ENCODE measurements at regions not wholly inside any gene's neighbourhood (a gene's known extent, or its start where the extent isn't known, plus 50 kb on each side); places are given as distances from the start of the nearest gene placed in this dataset.

- WGBS, 3 donors, result 67 to 77% (median 70%) methylated on average over 4 of the region's 4 CpGs
- DNase-seq (no peak), FAIRE-seq (no peak)
- Histone ChIP-seq H3K36me3 (ENCODE audit: control insufficient read depth in 3 of 3, insufficient read depth in 2 of 3, low read depth in 1 of 3, low read length in 3 of 3) (no peaks in the 10 kb centered on the region), H3K9me3 (ENCODE audit: control insufficient read depth in 2 of 2, insufficient read depth in 1 of 2, low read depth in 1 of 2, low read length in 1 of 2) (no peaks in the 10 kb centered on the region), H3K4me3 (ENCODE audit: low read depth in 1 of 3, low read length in 3 of 3) (no peak overlapping the region), H3K27me3 (ENCODE audit: control insufficient read depth in 3 of 3, insufficient read depth in 3 of 3, low read length in 3 of 3) (no peaks in the 10 kb centered on the region), H3K27ac (ENCODE audit: low read depth in 1 of 3, low read length in 2 of 3) (no peak overlapping the region), H3K4me1 (ENCODE audit: control insufficient read depth in 3 of 3, insufficient read depth in 2 of 3, low read depth in 1 of 3, low read length in 2 of 3) (no peaks in the 10 kb centered on the region)
Observed at GRCh38 chr13:88183440-88183839, 512.3 kb downstream of the SLITRK5 start.

- no peak overlapping the region for H3K4me3 ChIP-seq (ENCODE audit: low read depth in 1 of 3, low read length in 3 of 3)
- H3K36me3 ChIP-seq (ENCODE audit: control insufficient read depth in 3 of 3, insufficient read depth in 2 of 3, low read depth in 1 of 3, low read length in 3 of 3), result no peaks in the 10 kb centered on the region
- H3K27ac ChIP-seq (ENCODE audit: low read depth in 1 of 3, low read length in 2 of 3), result no peak overlapping the region
- 82 to 89% (median 89%) methylated on average over 3 of the region's 3 CpGs for WGBS, 3 donors
- H3K9me3 ChIP-seq (ENCODE audit: control insufficient read depth in 2 of 2, insufficient read depth in 1 of 2, low read depth in 1 of 2, low read length in 1 of 2), result no peaks in the 10 kb centered on the region
- no peak for FAIRE-seq
- DNase-seq, result no peak
- no peaks in the 10 kb centered on the region for H3K27me3 ChIP-seq (ENCODE audit: control insufficient read depth in 3 of 3, insufficient read depth in 3 of 3, low read length in 3 of 3)
- H3K4me1 ChIP-seq (ENCODE audit: control insufficient read depth in 3 of 3, insufficient read depth in 2 of 3, low read depth in 1 of 3, low read length in 2 of 3), result no peaks in the 10 kb centered on the region
Observed at GRCh38 chr13:88188986-88189385, 517.8 kb downstream of the SLITRK5 start.

- no peaks in the 10 kb centered on the region for H3K27me3 ChIP-seq (ENCODE audit: control insufficient read depth in 3 of 3, insufficient read depth in 3 of 3, low read length in 3 of 3)
- no peaks in the 10 kb centered on the region for H3K36me3 ChIP-seq (ENCODE audit: control insufficient read depth in 3 of 3, insufficient read depth in 2 of 3, low read depth in 1 of 3, low read length in 3 of 3)
- H3K4me1 ChIP-seq (ENCODE audit: control insufficient read depth in 3 of 3, insufficient read depth in 2 of 3, low read depth in 1 of 3, low read length in 2 of 3), result no peaks in the 10 kb centered on the region
- 74 to 77% (median 76%) methylated on average over 2 of the region's 2 CpGs for WGBS, 3 donors
- no peak overlapping the region for H3K27ac ChIP-seq (ENCODE audit: low read depth in 1 of 3, low read length in 2 of 3)
- H3K9me3 ChIP-seq (ENCODE audit: control insufficient read depth in 2 of 2, insufficient read depth in 1 of 2, low read depth in 1 of 2, low read length in 1 of 2), result no peaks in the 10 kb centered on the region
- DNase-seq (no peak), FAIRE-seq (no peak)
- no peak overlapping the region for H3K4me3 ChIP-seq (ENCODE audit: low read depth in 1 of 3, low read length in 3 of 3)
Observed at GRCh38 chr13:88189728-88190127, 518.6 kb downstream of the SLITRK5 start.

GRCh38 chr13:88196106-88196505 is 524.9 kb downstream of the SLITRK5 start:
- H3K4me3 ChIP-seq (ENCODE audit: low read depth in 1 of 3, low read length in 3 of 3), result no peak overlapping the region
- FAIRE-seq, result no peak
- no peak overlapping the region for H3K27ac ChIP-seq (ENCODE audit: low read depth in 1 of 3, low read length in 2 of 3)
- WGBS, 3 donors, result 54 to 81% (median 58%) methylated on average over 3 of the region's 3 CpGs
- H3K27me3 ChIP-seq (ENCODE audit: control insufficient read depth in 3 of 3, insufficient read depth in 3 of 3, low read length in 3 of 3), result no peaks in the 10 kb centered on the region
- DNase-seq, result no peak
- H3K4me1 ChIP-seq (ENCODE audit: control insufficient read depth in 3 of 3, insufficient read depth in 2 of 3, low read depth in 1 of 3, low read length in 2 of 3), result no peaks in the 10 kb centered on the region
- no peaks in the 10 kb centered on the region for H3K36me3 ChIP-seq (ENCODE audit: control insufficient read depth in 3 of 3, insufficient read depth in 2 of 3, low read depth in 1 of 3, low read length in 3 of 3)
- peaks cover 0 to 4% of the 10 kb centered on the region in 2 donors for H3K9me3 ChIP-seq (ENCODE audit: control insufficient read depth in 2 of 2, insufficient read depth in 1 of 2, low read depth in 1 of 2, low read length in 1 of 2)

GRCh38 chr13:88217372-88217771 is 546.2 kb downstream of the SLITRK5 start:
- WGBS, 3 donors, result 75 to 79% (median 76%) methylated on average over 6 of the region's 6 CpGs
- Histone ChIP-seq H3K4me1 (ENCODE audit: control insufficient read depth in 3 of 3, insufficient read depth in 2 of 3, low read depth in 1 of 3, low read length in 2 of 3) (no peaks in the 10 kb centered on the region), H3K36me3 (ENCODE audit: control insufficient read depth in 3 of 3, insufficient read depth in 2 of 3, low read depth in 1 of 3, low read length in 3 of 3) (no peaks in the 10 kb centered on the region), H3K27me3 (ENCODE audit: control insufficient read depth in 3 of 3, insufficient read depth in 3 of 3, low read length in 3 of 3) (no peaks in the 10 kb centered on the region), H3K27ac (ENCODE audit: low read depth in 1 of 3, low read length in 2 of 3) (no peak overlapping the region), H3K4me3 (ENCODE audit: low read depth in 1 of 3, low read length in 3 of 3) (no peak overlapping the region), H3K9me3 (ENCODE audit: control insufficient read depth in 2 of 2, insufficient read depth in 1 of 2, low read depth in 1 of 2, low read length in 1 of 2) (peaks cover 0 to 2% of the 10 kb centered on the region in 2 donors)
- DNase-seq (no peak), FAIRE-seq (no peak)

- 83 to 93% (median 90%) methylated on average over 2 of the region's 2 CpGs for WGBS, 3 donors
- H3K27me3 ChIP-seq (ENCODE audit: control insufficient read depth in 3 of 3, insufficient read depth in 3 of 3, low read length in 3 of 3), result no peaks in the 10 kb centered on the region
- H3K4me3 ChIP-seq (ENCODE audit: low read depth in 1 of 3, low read length in 3 of 3), result no peak overlapping the region
- FAIRE-seq, result no peak
- H3K4me1 ChIP-seq (ENCODE audit: control insufficient read depth in 3 of 3, insufficient read depth in 2 of 3, low read depth in 1 of 3, low read length in 2 of 3), result no peaks in the 10 kb centered on the region
- H3K9me3 ChIP-seq (ENCODE audit: control insufficient read depth in 2 of 2, insufficient read depth in 1 of 2, low read depth in 1 of 2, low read length in 1 of 2), result peaks cover 0 to 2% of the 10 kb centered on the region in 2 donors
- DNase-seq, result no peak
- H3K36me3 ChIP-seq (ENCODE audit: control insufficient read depth in 3 of 3, insufficient read depth in 2 of 3, low read depth in 1 of 3, low read length in 3 of 3), result no peaks in the 10 kb centered on the region
- no peak overlapping the region for H3K27ac ChIP-seq (ENCODE audit: low read depth in 1 of 3, low read length in 2 of 3)
Observed at GRCh38 chr13:88217883-88218282, 546.7 kb downstream of the SLITRK5 start.

- Histone ChIP-seq H3K4me3 (ENCODE audit: low read depth in 1 of 3, low read length in 3 of 3) (no peak overlapping the region), H3K9me3 (ENCODE audit: control insufficient read depth in 2 of 2, insufficient read depth in 1 of 2, low read depth in 1 of 2, low read length in 1 of 2) (no peaks in the 10 kb centered on the region), H3K27ac (ENCODE audit: low read depth in 1 of 3, low read length in 2 of 3) (no peak overlapping the region), H3K4me1 (ENCODE audit: control insufficient read depth in 3 of 3, insufficient read depth in 2 of 3, low read depth in 1 of 3, low read length in 2 of 3) (no peaks in the 10 kb centered on the region), H3K36me3 (ENCODE audit: control insufficient read depth in 3 of 3, insufficient read depth in 2 of 3, low read depth in 1 of 3, low read length in 3 of 3) (no peaks in the 10 kb centered on the region), H3K27me3 (ENCODE audit: control insufficient read depth in 3 of 3, insufficient read depth in 3 of 3, low read length in 3 of 3) (no peaks in the 10 kb centered on the region)
- FAIRE-seq, result no peak
- DNase-seq, result no peak
- WGBS, 3 donors, result 91 to 94% (median 92%) methylated on average over 7 of the region's 7 CpGs
Observed at GRCh38 chr13:88223958-88224357, 552.8 kb downstream of the SLITRK5 start.

- H3K4me3 ChIP-seq (ENCODE audit: low read depth in 1 of 3, low read length in 3 of 3), result no peak overlapping the region
- H3K27me3 ChIP-seq (ENCODE audit: control insufficient read depth in 3 of 3, insufficient read depth in 3 of 3, low read length in 3 of 3), result no peaks in the 10 kb centered on the region
- WGBS, 3 donors, result 59 to 77% (median 67%) methylated on average over 2 of the region's 2 CpGs
- DNase-seq (no peak), FAIRE-seq (no peak)
- no peaks in the 10 kb centered on the region for H3K9me3 ChIP-seq (ENCODE audit: control insufficient read depth in 2 of 2, insufficient read depth in 1 of 2, low read depth in 1 of 2, low read length in 1 of 2)
- H3K4me1 ChIP-seq (ENCODE audit: control insufficient read depth in 3 of 3, insufficient read depth in 2 of 3, low read depth in 1 of 3, low read length in 2 of 3), result no peaks in the 10 kb centered on the region
- H3K36me3 ChIP-seq (ENCODE audit: control insufficient read depth in 3 of 3, insufficient read depth in 2 of 3, low read depth in 1 of 3, low read length in 3 of 3), result no peaks in the 10 kb centered on the region
- no peak overlapping the region for H3K27ac ChIP-seq (ENCODE audit: low read depth in 1 of 3, low read length in 2 of 3)
Observed at GRCh38 chr13:88235441-88235840, 564.3 kb downstream of the SLITRK5 start.

- FAIRE-seq, result no peak
Observed at GRCh38 chr13:88246239-88246638, 575.1 kb downstream of the SLITRK5 start.

More at GRCh38 chr13:88246239-88246638, 575.1 kb downstream of the SLITRK5 start:
- Histone ChIP-seq H3K4me1 (ENCODE audit: control insufficient read depth in 3 of 3, insufficient read depth in 2 of 3, low read depth in 1 of 3, low read length in 2 of 3) (no peaks in the 10 kb centered on the region), H3K27me3 (ENCODE audit: control insufficient read depth in 3 of 3, insufficient read depth in 3 of 3, low read length in 3 of 3) (no peaks in the 10 kb centered on the region), H3K9me3 (ENCODE audit: control insufficient read depth in 2 of 2, insufficient read depth in 1 of 2, low read depth in 1 of 2, low read length in 1 of 2) (no peaks in the 10 kb centered on the region), H3K27ac (ENCODE audit: low read depth in 1 of 3, low read length in 2 of 3) (no peak overlapping the region), H3K4me3 (ENCODE audit: low read depth in 1 of 3, low read length in 3 of 3) (no peak overlapping the region), H3K36me3 (ENCODE audit: control insufficient read depth in 3 of 3, insufficient read depth in 2 of 3, low read depth in 1 of 3, low read length in 3 of 3) (no peaks in the 10 kb centered on the region)
- no peak for DNase-seq

All from small intestine (tissue), 7 donors.